Upper lobe of right lung (tissue), 1 donor: ENCODE measurements at regions not wholly inside any gene's neighbourhood (a gene's known extent, or its start where the extent isn't known, plus 50 kb on each side); places are given as distances from the start of the nearest gene placed in this dataset.
A peak's percentile ranks its signal among the peaks of the same experiment; 100 is the strongest.

ENCODE experiments used
- ATAC-seq: fragments of 200-7000 bp; cut with Tn5 transposase; one replicate; pipeline ENCODE4 v1.9.1; 2020; ENCODE audit warnings: mild to moderate bottlenecking, moderate library complexity
- DNase-seq: peaks from one replicate; pipeline ENCODE4 v3.0.0-alpha.2; 2020
- H3K27ac ChIP-seq: fragments of 200-600 bp; one replicate; pipeline ENCODE4 v1.8.0; 2022
- H3K27me3 ChIP-seq: fragments of 200-600 bp; one replicate; pipeline ENCODE4 v1.8.0; 2022; ENCODE audit warnings: mild to moderate bottlenecking
- H3K36me3 ChIP-seq: fragments of 200-600 bp; one replicate; pipeline ENCODE4 v1.8.0; 2022
- H3K4me1 ChIP-seq: fragments of 200-600 bp; one replicate; pipeline ENCODE4 v1.8.0; 2022
- H3K4me3 ChIP-seq: fragments of 200-600 bp; one replicate; pipeline ENCODE4 v1.8.0; 2022; ENCODE audit warnings: mild to moderate bottlenecking
- H3K9me3 ChIP-seq: fragments of 200-600 bp; one replicate; pipeline ENCODE4 v1.8.0; 2022
- CTCF ChIP-seq: fragments of 200-600 bp; IDR thresholded peaks from one replicate; pipeline ENCODE4 v1.8.0; 2022; ENCODE audit warnings: antibody characterized with exemption
- intact Hi-C: fragments of 100-400 bp; cut with DNase I; formaldehyde crosslinking; loops from one replicate; pipeline ENCODE4 v1.11.0; 2022
- donor health status: DM: no; HTN: yes; CAD: no; lungs with severe emphysema.

- DNase-seq = no peak
- intact Hi-C loops = no loop called here
These were observed 284.4 kb upstream of the CDH4 start for GRCh38 chr20:60967431-60968316.

GRCh38 chr20:60968853-60969720 lies 283.0 kb upstream of the CDH4 start:
- no peaks in the 10 kb centered on the region for H3K36me3 ChIP-seq
- no peak for TF ChIP-seq CTCF
- H3K4me1 ChIP-seq = no peaks in the 10 kb centered on the region
- no peaks in the 10 kb centered on the region for H3K9me3 ChIP-seq
- DNase-seq (no peak), ATAC-seq (no peak)
- no peak overlapping the region for H3K4me3 ChIP-seq
- intact Hi-C loops = no loop called here
- no peak overlapping the region for H3K27ac ChIP-seq
- H3K27me3 ChIP-seq = peaks cover 5% of the 10 kb centered on the region

More at GRCh38 chr20:60967431-60968316, 284.4 kb upstream of the CDH4 start:
- Histone ChIP-seq H3K36me3 (no peaks in the 10 kb centered on the region), H3K4me1 (no peaks in the 10 kb centered on the region), H3K27me3 (peaks cover 5% of the 10 kb centered on the region), H3K27ac (no peak overlapping the region), H3K9me3 (no peaks in the 10 kb centered on the region), H3K4me3 (no peak overlapping the region)
- ATAC-seq = no peak
- no peak for TF ChIP-seq CTCF

GRCh38 chr20:60970601-60971000 lies 281.5 kb upstream of the CDH4 start:
- no peak overlapping the region for H3K27ac ChIP-seq
- no peaks in the 10 kb centered on the region for H3K36me3 ChIP-seq
- ATAC-seq (no peak), DNase-seq (no peak)
- TF ChIP-seq CTCF = no peak
- intact Hi-C loops = no loop called here
- peaks cover 5% of the 10 kb centered on the region for H3K27me3 ChIP-seq
- no peak overlapping the region for H3K4me3 ChIP-seq
- no peaks in the 10 kb centered on the region for H3K4me1 ChIP-seq
- no peaks in the 10 kb centered on the region for H3K9me3 ChIP-seq

DNA sequence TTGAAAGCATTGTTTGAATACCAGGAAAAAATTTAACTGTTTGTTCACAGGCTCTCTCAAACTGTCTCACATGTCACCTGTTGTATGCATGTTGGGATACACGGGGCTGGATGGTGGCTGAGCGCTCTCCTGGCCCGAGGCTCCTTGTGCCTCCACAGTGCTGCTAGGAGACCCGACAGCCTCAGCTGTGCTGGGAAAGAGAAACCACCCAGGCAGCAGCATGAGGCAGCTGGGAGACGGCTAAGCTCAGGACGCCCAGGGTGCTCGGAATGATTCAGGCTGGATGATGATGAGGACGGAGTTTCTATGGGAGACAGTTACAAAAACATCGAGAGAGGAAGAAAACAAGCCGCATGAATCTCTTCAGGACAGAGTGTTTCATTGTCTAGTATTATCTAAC lies 278.0 kb upstream of the CDH4 start:
- TF ChIP-seq CTCF = no peak
- ATAC-seq (no peak), DNase-seq (no peak)
- intact Hi-C loops = no loop called here
- Histone ChIP-seq H3K27ac (no peak overlapping the region), H3K36me3 (no peaks in the 10 kb centered on the region), H3K27me3 (peaks cover 5% of the 10 kb centered on the region), H3K4me3 (no peak overlapping the region), H3K9me3 (no peaks in the 10 kb centered on the region), H3K4me1 (no peaks in the 10 kb centered on the region)

DNA sequence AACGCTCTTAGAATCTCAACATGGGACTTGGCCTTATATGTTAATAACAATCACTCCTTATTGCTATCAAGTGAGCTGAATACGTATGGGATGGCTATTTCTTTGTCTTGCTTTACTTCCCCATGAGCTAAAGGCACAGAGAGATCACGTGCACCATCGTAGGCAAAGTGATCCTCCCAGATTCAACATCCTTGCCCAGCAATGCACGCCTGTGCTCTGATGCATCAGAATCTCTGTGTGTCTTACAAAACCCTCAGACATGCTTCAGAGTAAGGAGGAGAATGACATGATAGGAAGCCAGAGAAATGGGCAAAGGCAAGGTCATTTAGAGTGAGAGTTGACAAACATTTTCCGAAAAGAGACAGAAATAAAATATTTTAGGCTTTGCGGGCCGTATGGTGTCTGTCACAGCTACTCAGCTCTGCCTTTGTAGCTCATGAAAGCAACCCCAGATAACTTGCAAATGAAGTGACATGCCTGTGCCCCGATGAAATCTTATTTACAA lies 277.6 kb upstream of the CDH4 start:
- no peak overlapping the region for H3K4me3 ChIP-seq
- no peaks in the 10 kb centered on the region for H3K36me3 ChIP-seq
- peaks cover 5% of the 10 kb centered on the region for H3K27me3 ChIP-seq
- ATAC-seq (peak; percentile 25), DNase-seq (no peak)
- intact Hi-C loops = no loop called here
- no peak overlapping the region for H3K27ac ChIP-seq
- H3K9me3 ChIP-seq = no peaks in the 10 kb centered on the region
- no peak for TF ChIP-seq CTCF
- no peaks in the 10 kb centered on the region for H3K4me1 ChIP-seq
